HL-60 (cell line): ENCODE measurements at regions not wholly inside any gene's neighbourhood (a gene's known extent, or its start where the extent isn't known, plus 50 kb on each side); places are given as distances from the start of the nearest gene placed in this dataset.

Source experiments
- GABPA ChIP-seq: IDR thresholded peaks from 2 replicates; pipeline ENCODE4 v1.6.1; 2012; ENCODE audit warnings: low read depth
- REST ChIP-seq: IDR thresholded peaks from 2 replicates; pipeline ENCODE4 v1.6.1; 2012; ENCODE audit warnings: low read depth; ENCODE audit not compliant: insufficient replicate concordance
- TF ChIP-seq, protein P1 (sequence below): IDR thresholded peaks from one replicate; pipeline ENCODE4 v1.5.1; 2011; ENCODE audit warnings: low read length, control low read depth, inconsistent platforms; ENCODE audit not compliant: insufficient read depth

GRCh38 chr10:124249812-124250432 lies 156.5 kb upstream of the CHST15 start:
- TF ChIP-seq, protein P1, sequence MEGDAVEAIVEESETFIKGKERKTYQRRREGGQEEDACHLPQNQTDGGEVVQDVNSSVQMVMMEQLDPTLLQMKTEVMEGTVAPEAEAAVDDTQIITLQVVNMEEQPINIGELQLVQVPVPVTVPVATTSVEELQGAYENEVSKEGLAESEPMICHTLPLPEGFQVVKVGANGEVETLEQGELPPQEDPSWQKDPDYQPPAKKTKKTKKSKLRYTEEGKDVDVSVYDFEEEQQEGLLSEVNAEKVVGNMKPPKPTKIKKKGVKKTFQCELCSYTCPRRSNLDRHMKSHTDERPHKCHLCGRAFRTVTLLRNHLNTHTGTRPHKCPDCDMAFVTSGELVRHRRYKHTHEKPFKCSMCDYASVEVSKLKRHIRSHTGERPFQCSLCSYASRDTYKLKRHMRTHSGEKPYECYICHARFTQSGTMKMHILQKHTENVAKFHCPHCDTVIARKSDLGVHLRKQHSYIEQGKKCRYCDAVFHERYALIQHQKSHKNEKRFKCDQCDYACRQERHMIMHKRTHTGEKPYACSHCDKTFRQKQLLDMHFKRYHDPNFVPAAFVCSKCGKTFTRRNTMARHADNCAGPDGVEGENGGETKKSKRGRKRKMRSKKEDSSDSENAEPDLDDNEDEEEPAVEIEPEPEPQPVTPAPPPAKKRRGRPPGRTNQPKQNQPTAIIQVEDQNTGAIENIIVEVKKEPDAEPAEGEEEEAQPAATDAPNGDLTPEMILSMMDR: no peak
- TF ChIP-seq GABPA: no peak
- no peak for TF ChIP-seq REST
